ENCODE measurements at regions not wholly inside any gene's neighbourhood (a gene's known extent, or its start where the extent isn't known, plus 50 kb on each side); places are given as distances from the start of the nearest gene placed in this dataset.

DNA sequence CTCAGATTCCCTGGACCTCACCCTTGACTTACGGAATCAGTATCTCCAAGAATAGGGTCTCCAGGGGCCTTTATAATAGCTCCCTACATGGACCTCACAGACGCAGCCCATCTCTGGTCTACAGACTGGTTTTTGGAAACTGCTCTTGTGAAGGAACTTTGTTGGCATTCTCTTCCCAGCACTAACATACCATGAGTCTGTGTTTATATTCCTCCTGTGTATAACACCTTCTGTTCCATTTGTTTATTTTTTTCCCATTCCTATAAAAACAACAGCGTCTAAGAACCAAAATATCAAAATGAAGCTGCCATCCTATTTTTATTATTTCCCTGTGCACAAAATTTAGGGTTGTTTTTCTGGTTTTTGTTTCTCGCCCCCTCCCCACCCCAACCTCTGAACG, 131.1 kb downstream of the NEDD1 start:
- H3K27ac ChIP-seq, result no peak overlapping the region
- no peak overlapping the region for H3K9ac ChIP-seq (ENCODE audit: insufficient read length)
- H3K4me3 ChIP-seq, result no peak overlapping the region
- H3K36me3 ChIP-seq (ENCODE audit: insufficient read depth, low read length), result no peaks in the 10 kb centered on the region
- H3K9me3 ChIP-seq (ENCODE audit: low read depth, low read length), result no peaks in the 10 kb centered on the region
- no peak for DNase-seq (ENCODE audit: low read depth, low spot score)
- TF ChIP-seq POLR2AphosphoS5 (IDR thresholded peaks at IDR 0.05; ENCODE audit: borderline replicate concordance, low read depth, low read length), result no peak
- TF ChIP-seq EZH2 (IDR thresholded peaks at IDR 0.05), result no peak
- TF ChIP-seq FOXP2 (optimal IDR thresholded peaks at IDR 0.05; ENCODE audit: control extremely low read depth, extremely low read length, insufficient read depth), result no peak

DNA sequence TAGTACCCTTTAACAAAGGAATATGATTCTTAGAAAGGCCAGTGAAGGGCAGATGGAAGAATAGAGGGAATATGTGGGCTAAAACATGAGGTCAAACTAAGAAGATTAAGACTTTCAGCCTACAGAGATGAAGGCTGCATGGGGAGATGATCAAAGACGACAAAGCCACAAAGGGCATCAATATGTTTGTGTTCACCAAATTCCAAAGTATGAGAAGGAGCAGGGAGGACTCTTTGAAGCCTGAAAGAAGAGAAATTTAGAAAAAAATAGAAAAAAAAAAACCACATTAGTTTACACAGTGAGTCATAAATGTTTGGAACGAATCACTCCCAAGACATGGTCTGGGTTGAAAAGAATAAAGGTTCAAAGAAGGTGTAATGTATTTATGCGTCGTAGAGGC, 131.8 kb downstream of the NEDD1 start:
- no peak for DNase-seq (ENCODE audit: low read depth, low spot score)
- TF ChIP-seq FOXP2 (optimal IDR thresholded peaks at IDR 0.05; ENCODE audit: control extremely low read depth, extremely low read length, insufficient read depth), result no peak
- TF ChIP-seq POLR2AphosphoS5 (IDR thresholded peaks at IDR 0.05; ENCODE audit: borderline replicate concordance, low read depth, low read length), result no peak
- TF ChIP-seq EZH2 (IDR thresholded peaks at IDR 0.05), result no peak
- H3K4me3 ChIP-seq, result no peak overlapping the region

DNA sequence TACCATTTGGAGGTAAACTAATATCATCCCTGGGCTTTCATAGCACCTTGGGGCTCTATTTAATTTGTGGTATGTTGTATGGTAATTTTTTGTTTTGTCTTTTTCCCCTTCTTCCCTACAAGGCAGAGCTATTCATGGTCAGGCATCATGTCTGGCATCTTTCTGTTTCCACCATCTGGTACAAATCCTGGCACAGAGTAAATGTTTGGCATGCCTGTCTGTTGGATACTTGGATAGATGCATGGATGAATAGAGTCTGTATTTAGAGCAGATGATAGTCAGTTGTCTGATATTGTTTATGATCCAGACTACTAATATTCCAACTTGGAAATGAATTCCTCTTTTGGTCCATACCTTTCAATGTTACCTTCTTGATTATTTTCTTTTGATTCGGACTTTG, 139.8 kb downstream of the NEDD1 start:
- Histone ChIP-seq H3K36me3 (ENCODE audit: insufficient read depth, low read length) (no peaks in the 10 kb centered on the region), H3K4me3 (no peak overlapping the region), H3K9me3 (ENCODE audit: low read depth, low read length) (no peaks in the 10 kb centered on the region), H3K9ac (ENCODE audit: insufficient read length) (no peak overlapping the region), H3K27ac (no peak overlapping the region)
- no peak for TF ChIP-seq EZH2 (IDR thresholded peaks at IDR 0.05)
- no peak for TF ChIP-seq FOXP2 (optimal IDR thresholded peaks at IDR 0.05; ENCODE audit: control extremely low read depth, extremely low read length, insufficient read depth)
- TF ChIP-seq POLR2AphosphoS5 (IDR thresholded peaks at IDR 0.05; ENCODE audit: borderline replicate concordance, low read depth, low read length), result no peak
- no peak for DNase-seq (ENCODE audit: low read depth, low spot score)

More for the DNA sequence above, 131.8 kb downstream of the NEDD1 start:
- H3K9ac ChIP-seq (ENCODE audit: insufficient read length), result no peak overlapping the region
- no peaks in the 10 kb centered on the region for H3K9me3 ChIP-seq (ENCODE audit: low read depth, low read length)
- no peak overlapping the region for H3K27ac ChIP-seq
- H3K36me3 ChIP-seq (ENCODE audit: insufficient read depth, low read length), result no peaks in the 10 kb centered on the region

DNA sequence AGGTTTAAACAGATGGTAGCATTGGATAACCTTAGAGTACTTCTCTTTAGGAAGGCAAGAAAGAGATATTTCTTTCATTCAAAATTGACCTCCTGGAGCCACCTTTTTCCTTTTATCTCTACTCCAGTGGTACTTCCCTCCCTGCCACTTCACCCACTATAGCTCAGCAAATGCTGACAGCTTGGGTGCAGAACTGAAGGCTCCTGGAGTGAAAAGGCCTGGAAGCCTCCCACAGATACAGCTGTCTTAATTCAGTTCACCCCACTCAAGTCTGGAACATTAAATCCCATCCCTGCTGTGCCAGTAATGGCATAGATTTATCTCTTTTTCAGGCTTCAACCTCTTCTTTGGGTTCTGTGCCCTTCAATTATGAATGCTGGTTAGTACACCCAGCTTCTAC, 140.3 kb downstream of the NEDD1 start:
- no peak for DNase-seq (ENCODE audit: low read depth, low spot score)

DNA sequence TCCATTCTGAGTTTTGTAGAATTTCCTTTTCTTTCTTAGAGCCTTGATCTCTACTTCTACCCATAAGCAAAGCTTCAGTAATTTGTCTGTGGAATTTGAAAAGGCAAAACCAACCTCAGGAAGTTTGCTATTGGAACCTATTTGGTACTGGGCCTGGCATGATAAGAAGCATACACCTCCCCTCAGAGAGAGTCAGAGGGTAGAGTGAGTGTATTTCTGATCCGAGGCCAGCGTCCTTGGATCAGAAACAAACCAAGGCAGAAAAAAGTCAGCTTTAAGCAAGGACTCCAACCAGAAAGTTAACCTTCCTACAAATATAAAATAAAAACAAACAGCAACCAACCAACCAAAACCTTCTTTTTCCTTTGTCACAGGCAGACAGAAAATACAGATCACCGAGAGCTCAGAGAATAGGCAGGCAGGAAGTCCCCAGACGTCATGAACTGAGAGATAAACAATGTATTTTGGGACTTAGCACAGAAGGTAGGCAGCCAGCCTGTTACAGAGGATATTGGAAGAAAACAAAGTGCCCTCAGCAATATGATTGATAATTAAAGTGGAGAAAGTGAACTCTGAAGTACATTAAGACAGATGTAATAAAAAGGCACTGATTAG, 141.5 kb downstream of the NEDD1 start:
- TF ChIP-seq FOXP2 (optimal IDR thresholded peaks at IDR 0.05; ENCODE audit: control extremely low read depth, extremely low read length, insufficient read depth) (no peak), POLR2AphosphoS5 (IDR thresholded peaks at IDR 0.05; ENCODE audit: borderline replicate concordance, low read depth, low read length) (no peak), EZH2 (IDR thresholded peaks at IDR 0.05) (no peak)
- Histone ChIP-seq H3K27ac (no peak overlapping the region), H3K9me3 (ENCODE audit: low read depth, low read length) (no peaks in the 10 kb centered on the region), H3K36me3 (ENCODE audit: insufficient read depth, low read length) (no peaks in the 10 kb centered on the region), H3K9ac (ENCODE audit: insufficient read length) (no peak overlapping the region), H3K4me3 (no peak overlapping the region)
- DNase-seq (ENCODE audit: low read depth, low spot score), result no peak

More for the DNA sequence above, 140.3 kb downstream of the NEDD1 start:
- Histone ChIP-seq H3K27ac (no peak overlapping the region), H3K36me3 (ENCODE audit: insufficient read depth, low read length) (no peaks in the 10 kb centered on the region), H3K9me3 (ENCODE audit: low read depth, low read length) (no peaks in the 10 kb centered on the region), H3K4me3 (no peak overlapping the region), H3K9ac (ENCODE audit: insufficient read length) (no peak overlapping the region)
- TF ChIP-seq EZH2 (IDR thresholded peaks at IDR 0.05) (no peak), POLR2AphosphoS5 (IDR thresholded peaks at IDR 0.05; ENCODE audit: borderline replicate concordance, low read depth, low read length) (no peak), FOXP2 (optimal IDR thresholded peaks at IDR 0.05; ENCODE audit: control extremely low read depth, extremely low read length, insufficient read depth) (no peak)

DNA sequence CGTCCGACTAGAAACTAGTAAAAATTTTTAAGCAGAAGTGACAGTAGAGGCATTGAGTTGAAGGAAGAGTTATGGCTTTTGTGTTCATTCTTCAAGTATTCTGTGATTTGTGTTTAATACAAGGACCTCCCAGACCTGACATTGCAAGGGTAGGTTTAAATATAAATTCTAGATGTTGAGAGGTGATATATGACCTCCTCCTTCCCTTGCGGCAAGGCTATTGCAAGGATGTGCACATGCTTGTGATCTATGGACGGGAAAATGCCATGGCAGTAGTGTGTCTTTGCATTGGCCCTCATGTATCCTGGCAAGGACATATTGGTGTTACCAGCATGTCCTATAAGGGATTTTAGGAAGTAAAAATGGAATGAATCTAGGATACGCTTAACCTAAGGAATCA, 143.5 kb downstream of the NEDD1 start:
- Histone ChIP-seq H3K27ac (no peak overlapping the region), H3K9me3 (ENCODE audit: low read depth, low read length) (no peaks in the 10 kb centered on the region), H3K4me3 (no peak overlapping the region), H3K9ac (ENCODE audit: insufficient read length) (no peak overlapping the region), H3K36me3 (ENCODE audit: insufficient read depth, low read length) (no peaks in the 10 kb centered on the region)
- TF ChIP-seq FOXP2 (optimal IDR thresholded peaks at IDR 0.05; ENCODE audit: control extremely low read depth, extremely low read length, insufficient read depth), result no peak
- no peak for DNase-seq (ENCODE audit: low read depth, low spot score)

DNA sequence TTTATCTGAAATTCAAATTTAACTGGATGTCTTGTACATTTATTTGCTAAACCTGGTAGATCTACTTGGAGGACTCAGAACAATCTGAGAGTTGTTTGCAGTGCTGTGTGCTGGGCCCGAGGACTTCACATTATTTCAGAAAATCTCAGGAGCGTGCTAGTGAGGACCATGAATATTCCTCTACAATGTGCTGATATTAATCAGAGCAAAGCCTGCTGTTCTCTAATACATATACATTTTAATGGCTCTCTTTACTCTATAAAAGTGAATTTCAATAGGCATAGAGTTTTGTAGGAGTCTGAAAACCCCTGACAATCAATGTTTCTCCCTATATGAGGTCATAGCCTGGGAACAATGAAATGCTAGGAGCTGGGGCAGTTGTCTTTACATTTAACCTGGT, 144.3 kb downstream of the NEDD1 start:
- Histone ChIP-seq H3K9ac (ENCODE audit: insufficient read length) (no peak overlapping the region), H3K4me3 (no peak overlapping the region), H3K27ac (no peak overlapping the region), H3K36me3 (ENCODE audit: insufficient read depth, low read length) (no peaks in the 10 kb centered on the region), H3K9me3 (ENCODE audit: low read depth, low read length) (no peaks in the 10 kb centered on the region)
- DNase-seq (ENCODE audit: low read depth, low spot score), result no peak
- TF ChIP-seq FOXP2 (optimal IDR thresholded peaks at IDR 0.05; ENCODE audit: control extremely low read depth, extremely low read length, insufficient read depth) (no peak), EZH2 (IDR thresholded peaks at IDR 0.05) (no peak), POLR2AphosphoS5 (IDR thresholded peaks at IDR 0.05; ENCODE audit: borderline replicate concordance, low read depth, low read length) (no peak)

DNA sequence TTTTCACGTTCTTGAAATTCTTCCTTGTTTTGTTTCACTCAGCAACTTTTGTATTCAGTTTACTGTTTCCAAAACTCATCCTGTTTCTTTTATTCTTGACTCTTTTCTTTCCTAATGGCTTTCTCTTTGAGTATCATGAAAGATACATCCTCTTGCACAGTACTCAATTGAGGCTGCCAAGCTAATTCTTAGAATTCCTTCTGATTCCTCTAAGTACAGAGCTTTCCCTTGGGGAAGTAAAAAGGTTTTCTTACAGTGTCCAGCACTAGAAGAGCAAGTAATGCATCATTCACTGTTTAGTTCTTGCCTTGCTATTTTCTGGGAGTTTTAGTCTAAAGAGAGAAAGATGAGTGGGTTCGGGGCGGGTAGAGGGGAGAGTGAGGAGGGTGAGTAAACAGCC, 154.1 kb downstream of the NEDD1 start:
- Histone ChIP-seq H3K4me3 (no peak overlapping the region), H3K36me3 (ENCODE audit: insufficient read depth, low read length) (no peaks in the 10 kb centered on the region), H3K9ac (ENCODE audit: insufficient read length) (no peak overlapping the region), H3K9me3 (ENCODE audit: low read depth, low read length) (no peaks in the 10 kb centered on the region), H3K27ac (no peak overlapping the region)
- TF ChIP-seq EZH2 (IDR thresholded peaks at IDR 0.05) (no peak), FOXP2 (optimal IDR thresholded peaks at IDR 0.05; ENCODE audit: control extremely low read depth, extremely low read length, insufficient read depth) (no peak), POLR2AphosphoS5 (IDR thresholded peaks at IDR 0.05; ENCODE audit: borderline replicate concordance, low read depth, low read length) (no peak)
- DNase-seq (ENCODE audit: low read depth, low spot score), result no peak

DNA sequence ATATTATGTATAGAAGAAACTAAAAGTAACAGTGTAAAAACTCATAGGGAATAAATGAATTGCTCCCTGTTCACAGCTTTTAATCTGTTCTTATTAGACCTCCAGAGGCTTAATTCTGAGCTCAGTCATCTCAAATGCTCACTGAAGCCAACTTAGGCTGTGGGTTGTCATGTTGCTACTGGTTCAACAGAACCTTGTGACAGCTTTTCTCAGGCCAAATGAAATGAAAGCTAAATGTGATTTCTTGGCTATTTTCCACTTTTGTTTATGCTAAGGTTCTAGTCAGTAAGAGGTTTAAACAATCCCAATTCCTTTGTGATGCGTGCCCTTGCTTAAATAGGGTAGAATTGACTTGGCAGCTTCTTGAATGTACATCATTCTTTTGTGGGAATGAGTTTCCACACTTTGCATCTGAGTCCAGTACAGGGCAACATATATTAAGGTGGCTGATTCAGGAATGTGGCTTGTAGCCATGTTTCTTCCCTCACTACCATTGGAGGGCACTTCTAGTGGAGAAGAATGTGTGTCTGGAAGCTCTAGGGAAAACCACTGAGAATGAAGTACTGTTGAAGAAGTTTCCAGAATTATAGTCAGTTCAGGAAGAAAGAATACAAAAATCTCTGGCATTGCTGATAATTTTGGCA, 156.4 kb downstream of the NEDD1 start:
- no peak overlapping the region for H3K4me3 ChIP-seq
- no peak overlapping the region for H3K9ac ChIP-seq (ENCODE audit: insufficient read length)
- H3K9me3 ChIP-seq (ENCODE audit: low read depth, low read length), result no peaks in the 10 kb centered on the region
- DNase-seq (ENCODE audit: low read depth, low spot score), result no peak
- H3K27ac ChIP-seq, result no peak overlapping the region
- no peak for TF ChIP-seq POLR2AphosphoS5 (IDR thresholded peaks at IDR 0.05; ENCODE audit: borderline replicate concordance, low read depth, low read length)
- no peak for TF ChIP-seq FOXP2 (optimal IDR thresholded peaks at IDR 0.05; ENCODE audit: control extremely low read depth, extremely low read length, insufficient read depth)
- no peak for TF ChIP-seq EZH2 (IDR thresholded peaks at IDR 0.05)
- no peaks in the 10 kb centered on the region for H3K36me3 ChIP-seq (ENCODE audit: insufficient read depth, low read length)

Measured in SK-N-MC (cell line).